ENCODE measurements at regions not wholly inside any gene's neighbourhood (a gene's known extent, or its start where the extent isn't known, plus 50 kb on each side); places are given as distances from the start of the nearest gene placed in this dataset.
"Not testable (repeated sequence)": the region's sequence is repeated elsewhere in the genome, so short reads cannot be mapped to it uniquely, and the experiment has no call there.

GRCh38 chr12:87001102-87001501, 744.9 kb upstream of the MGAT4C start:
- Mint-ChIP-seq H3K36me3 (ENCODE audit: low read depth, unreplicated experiment) (no peaks in the 10 kb centered on the region), H3K9me3 (ENCODE audit: unreplicated experiment) (peaks cover 5% of the 10 kb centered on the region), H3K27ac (ENCODE audit: unreplicated experiment) (no peak overlapping the region)

GRCh38 chr12:86985298-86985697, 729.1 kb upstream of the MGAT4C start:
- Mint-ChIP-seq H3K4me3 (ENCODE audit: unreplicated experiment) (no peak overlapping the region), H3K27me3 (ENCODE audit: unreplicated experiment) (no peaks in the 10 kb centered on the region), H3K4me1 (ENCODE audit: unreplicated experiment) (no peaks in the 10 kb centered on the region), H3K36me3 (ENCODE audit: low read depth, unreplicated experiment) (no peaks in the 10 kb centered on the region), H3K27ac (ENCODE audit: unreplicated experiment) (no peak overlapping the region), H3K9me3 (ENCODE audit: unreplicated experiment) (no peaks in the 10 kb centered on the region)
- no peak for DNase-seq (ENCODE audit: low spot score)
- TF ChIP-seq, protein P1, sequence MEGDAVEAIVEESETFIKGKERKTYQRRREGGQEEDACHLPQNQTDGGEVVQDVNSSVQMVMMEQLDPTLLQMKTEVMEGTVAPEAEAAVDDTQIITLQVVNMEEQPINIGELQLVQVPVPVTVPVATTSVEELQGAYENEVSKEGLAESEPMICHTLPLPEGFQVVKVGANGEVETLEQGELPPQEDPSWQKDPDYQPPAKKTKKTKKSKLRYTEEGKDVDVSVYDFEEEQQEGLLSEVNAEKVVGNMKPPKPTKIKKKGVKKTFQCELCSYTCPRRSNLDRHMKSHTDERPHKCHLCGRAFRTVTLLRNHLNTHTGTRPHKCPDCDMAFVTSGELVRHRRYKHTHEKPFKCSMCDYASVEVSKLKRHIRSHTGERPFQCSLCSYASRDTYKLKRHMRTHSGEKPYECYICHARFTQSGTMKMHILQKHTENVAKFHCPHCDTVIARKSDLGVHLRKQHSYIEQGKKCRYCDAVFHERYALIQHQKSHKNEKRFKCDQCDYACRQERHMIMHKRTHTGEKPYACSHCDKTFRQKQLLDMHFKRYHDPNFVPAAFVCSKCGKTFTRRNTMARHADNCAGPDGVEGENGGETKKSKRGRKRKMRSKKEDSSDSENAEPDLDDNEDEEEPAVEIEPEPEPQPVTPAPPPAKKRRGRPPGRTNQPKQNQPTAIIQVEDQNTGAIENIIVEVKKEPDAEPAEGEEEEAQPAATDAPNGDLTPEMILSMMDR (IDR thresholded peaks at IDR 0.05; ENCODE audit: unreplicated experiment), result no peak

More at GRCh38 chr12:87001102-87001501, 744.9 kb upstream of the MGAT4C start:
- DNase-seq (ENCODE audit: low spot score), result no peak
- TF ChIP-seq, protein P1 (IDR thresholded peaks at IDR 0.05; ENCODE audit: unreplicated experiment), result no peak
- H3K4me1 Mint-ChIP-seq (ENCODE audit: unreplicated experiment), result no peaks in the 10 kb centered on the region
- H3K4me3 Mint-ChIP-seq (ENCODE audit: unreplicated experiment), result no peak overlapping the region
- no peaks in the 10 kb centered on the region for H3K27me3 Mint-ChIP-seq (ENCODE audit: unreplicated experiment)

- not testable (repeated sequence) for H3K4me1 Mint-ChIP-seq (ENCODE audit: unreplicated experiment); H3K27ac Mint-ChIP-seq (ENCODE audit: unreplicated experiment); H3K4me3 Mint-ChIP-seq (ENCODE audit: unreplicated experiment); DNase-seq (ENCODE audit: low spot score); H3K27me3 Mint-ChIP-seq (ENCODE audit: unreplicated experiment); H3K36me3 Mint-ChIP-seq (ENCODE audit: low read depth, unreplicated experiment); H3K9me3 Mint-ChIP-seq (ENCODE audit: unreplicated experiment)
Measured at GRCh38 chr12:86970595-86970994, 714.4 kb upstream of the MGAT4C start.

DNA sequence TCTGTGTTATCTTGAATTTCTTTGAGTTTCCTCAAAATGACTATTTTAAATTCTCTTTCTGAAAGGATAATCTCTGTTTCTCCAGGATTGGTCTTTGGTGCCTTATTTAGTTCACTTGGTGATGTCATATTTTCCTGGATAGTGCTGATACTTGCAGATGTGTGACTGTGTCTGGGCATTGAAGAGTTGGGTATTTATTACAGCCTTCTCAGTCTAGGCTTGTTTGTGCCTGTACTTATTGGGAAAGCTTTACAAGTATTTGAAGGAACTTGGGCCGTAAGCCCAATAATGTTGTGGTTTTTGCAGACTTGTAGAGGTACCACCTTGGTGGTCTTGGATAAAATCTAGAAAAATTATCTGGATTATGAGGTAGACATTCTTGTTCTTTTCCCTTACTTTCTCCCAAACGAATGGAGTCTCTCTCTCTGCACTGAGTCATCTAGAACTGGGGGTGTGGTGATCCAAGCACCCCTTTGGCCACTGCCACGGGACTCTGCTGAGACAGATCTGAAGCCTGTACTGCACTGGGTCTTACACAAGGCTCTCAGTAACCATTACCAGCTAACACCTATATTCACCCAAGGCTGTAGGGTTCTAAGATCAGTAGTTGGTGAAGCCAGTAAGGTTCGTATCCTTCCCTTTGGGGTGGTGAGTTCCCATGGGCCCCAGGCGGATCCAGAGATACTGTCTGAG, 703.7 kb upstream of the MGAT4C start:
- Mint-ChIP-seq H3K4me1 (ENCODE audit: unreplicated experiment) (no peaks in the 10 kb centered on the region), H3K27me3 (ENCODE audit: unreplicated experiment) (no peaks in the 10 kb centered on the region), H3K9me3 (ENCODE audit: unreplicated experiment) (no peaks in the 10 kb centered on the region), H3K4me3 (ENCODE audit: unreplicated experiment) (no peak overlapping the region), H3K27ac (ENCODE audit: unreplicated experiment) (no peak overlapping the region), H3K36me3 (ENCODE audit: low read depth, unreplicated experiment) (no peaks in the 10 kb centered on the region)
- TF ChIP-seq, protein P1 (IDR thresholded peaks at IDR 0.05; ENCODE audit: unreplicated experiment), result no peak
- no peak for DNase-seq (ENCODE audit: low spot score)

DNA sequence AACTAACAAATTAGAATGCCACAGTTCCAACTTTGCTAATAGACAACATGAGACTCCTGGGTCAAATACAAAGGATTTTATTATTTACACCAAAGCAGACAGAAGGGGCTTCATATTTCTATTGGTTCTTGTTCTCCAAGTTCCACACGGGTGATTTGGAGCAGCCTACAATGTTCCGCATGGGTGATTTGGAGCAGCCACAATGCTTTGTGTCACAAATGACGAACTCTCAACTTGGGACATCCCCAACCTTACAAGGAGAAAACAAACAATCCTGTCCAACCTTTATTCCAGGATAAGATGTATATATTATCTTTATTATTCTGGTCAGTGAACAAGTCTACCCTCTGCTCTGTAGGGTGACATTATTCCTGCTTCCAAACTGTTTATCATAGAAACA, 694.3 kb upstream of the MGAT4C start:
- Mint-ChIP-seq H3K4me1 (ENCODE audit: unreplicated experiment) (no peaks in the 10 kb centered on the region), H3K9me3 (ENCODE audit: unreplicated experiment) (no peaks in the 10 kb centered on the region), H3K27ac (ENCODE audit: unreplicated experiment) (no peak overlapping the region), H3K36me3 (ENCODE audit: low read depth, unreplicated experiment) (no peaks in the 10 kb centered on the region), H3K4me3 (ENCODE audit: unreplicated experiment) (no peak overlapping the region), H3K27me3 (ENCODE audit: unreplicated experiment) (no peaks in the 10 kb centered on the region)
- TF ChIP-seq, protein P1 (IDR thresholded peaks at IDR 0.05; ENCODE audit: unreplicated experiment), result no peak
- DNase-seq (ENCODE audit: low spot score), result no peak
